ENCODE measurements at regions not wholly inside any gene's neighbourhood (a gene's known extent, or its start where the extent isn't known, plus 50 kb on each side); places are given as distances from the start of the nearest gene placed in this dataset.
"Not testable (repeated sequence)": the region's sequence is repeated elsewhere in the genome, so short reads cannot be mapped to it uniquely, and the experiment has no call there.

- no peak for FAIRE-seq
- no peak for DNase-seq (ENCODE audit: insufficient read length, low spot score)
These were observed 377.6 kb downstream of the IRS2 start for GRCh38 chr13:109408591-109409382.

- DNase-seq (ENCODE audit: insufficient read length, low spot score) (no peak), FAIRE-seq (no peak)
These were observed 379.9 kb downstream of the IRS2 start for GRCh38 chr13:109406376-109406992.

GRCh38 chr13:109403012-109403421, 383.4 kb downstream of the IRS2 start:
- FAIRE-seq (no peak), DNase-seq (ENCODE audit: insufficient read length, low spot score) (no peak)

- FAIRE-seq: no peak
- DNase-seq (ENCODE audit: insufficient read length, low spot score): no peak
These were observed 384.5 kb downstream of the IRS2 start for GRCh38 chr13:109401891-109402290.

GRCh38 chr13:109401307-109401706, 385.1 kb downstream of the IRS2 start:
- no peak for FAIRE-seq
- no peak for DNase-seq (ENCODE audit: insufficient read length, low spot score)

GRCh38 chr13:109400624-109401257, 385.6 kb downstream of the IRS2 start:
- no peak for FAIRE-seq
- no peak for DNase-seq (ENCODE audit: insufficient read length, low spot score)

- no peak for FAIRE-seq
These were observed 386.2 kb downstream of the IRS2 start for GRCh38 chr13:109400209-109400608.

GRCh38 chr13:109398071-109398470, 388.3 kb downstream of the IRS2 start:
- DNase-seq (ENCODE audit: insufficient read length, low spot score); FAIRE-seq: not testable (repeated sequence)

More at GRCh38 chr13:109400209-109400608, 386.2 kb downstream of the IRS2 start:
- DNase-seq (ENCODE audit: insufficient read length, low spot score): no peak

- FAIRE-seq: no peak
- no peak for DNase-seq (ENCODE audit: insufficient read length, low spot score)
These were observed 389.1 kb downstream of the IRS2 start for GRCh38 chr13:109397285-109397684.

- no peak for FAIRE-seq
- DNase-seq (ENCODE audit: insufficient read length, low spot score): no peak
These were observed 390.1 kb downstream of the IRS2 start for GRCh38 chr13:109396266-109396665.

- no peak for FAIRE-seq
- no peak for DNase-seq (ENCODE audit: insufficient read length, low spot score)
These were observed 391.4 kb downstream of the IRS2 start for GRCh38 chr13:109395014-109395413.

- DNase-seq (ENCODE audit: insufficient read length, low spot score): no peak
- no peak for FAIRE-seq
These were observed 391.9 kb downstream of the IRS2 start for GRCh38 chr13:109394311-109394988.

- FAIRE-seq (no peak), DNase-seq (ENCODE audit: insufficient read length, low spot score) (no peak)
These were observed 393.3 kb downstream of the IRS2 start for GRCh38 chr13:109393045-109393444.

GRCh38 chr13:109390391-109390790, 396.0 kb downstream of the IRS2 start:
- FAIRE-seq (no peak), DNase-seq (ENCODE audit: insufficient read length, low spot score) (no peak)

GRCh38 chr13:109389892-109390345, 396.5 kb downstream of the IRS2 start:
- FAIRE-seq: no peak
- no peak for DNase-seq (ENCODE audit: insufficient read length, low spot score)

GRCh38 chr13:109389456-109389855, 396.9 kb downstream of the IRS2 start:
- DNase-seq (ENCODE audit: insufficient read length, low spot score) (no peak), FAIRE-seq (no peak)

GRCh38 chr13:109387471-109387870, 398.9 kb downstream of the IRS2 start:
- no peak for DNase-seq (ENCODE audit: insufficient read length, low spot score)
- FAIRE-seq: no peak

GRCh38 chr13:109385242-109385560, 401.2 kb downstream of the IRS2 start:
- FAIRE-seq (no peak), DNase-seq (ENCODE audit: insufficient read length, low spot score) (no peak)

GRCh38 chr13:109384491-109385241, 401.7 kb downstream of the IRS2 start:
- FAIRE-seq: no peak
- DNase-seq (ENCODE audit: insufficient read length, low spot score): no peak

- DNase-seq (ENCODE audit: insufficient read length, low spot score) (peak; percentile 28), FAIRE-seq (no peak)
These were observed 402.7 kb downstream of the IRS2 start for GRCh38 chr13:109383683-109384082.
